Esophagus squamous epithelium (tissue), 5 donors: ENCODE measurements at regions not wholly inside any gene's neighbourhood (a gene's known extent, or its start where the extent isn't known, plus 50 kb on each side); places are given as distances from the start of the nearest gene placed in this dataset.
"Not testable (repeated sequence)": the region's sequence is repeated elsewhere in the genome, so short reads cannot be mapped to it uniquely, and the experiment has no call there.

Experiments used
- DNase-seq: peaks from one replicate; lab custom pipeline; 2025; lab: John Stamatoyannopoulos, UW
- H3K27ac ChIP-seq, 4 donors: fragments of 200-600 bp; sonication (generic); one replicate each; pipeline ENCODE4 v1.5.1; 2016 to 2019; ENCODE audit warnings: mild to moderate bottlenecking in 1 of 4
- H3K27me3 ChIP-seq, 4 donors: fragments of 200-600 bp; sonication (generic); 1 replicate in 3 of 4; 2 replicates in 1 of 4; pipeline versions ENCODE4 v1.5.1 to v1.6.0; 2017 to 2021; ENCODE audit warnings: antibody characterized with exemption in 1 of 4
- H3K36me3 ChIP-seq, 3 donors: fragments of 200-600 bp; sonication (generic); one replicate each; pipeline ENCODE4 v1.5.1; 2016 to 2019
- H3K4me1 ChIP-seq, 3 donors: fragments of 200-600 bp; sonication (generic); one replicate each; pipeline ENCODE4 v1.5.1; 2017 to 2019
- H3K4me3 ChIP-seq, 4 donors: fragments of 200-600 bp; sonication (generic); 1 replicate in 3 of 4; 2 replicates in 1 of 4; pipeline ENCODE4 v1.5.1; 2016 to 2019; ENCODE audit warnings: mild to moderate bottlenecking in 2 of 4, moderate library complexity in 1 of 4
- H3K9me3 ChIP-seq, 3 donors: fragments of 200-600 bp; sonication (generic); one replicate each; pipeline ENCODE4 v1.5.1; 2016 to 2019
- CTCF ChIP-seq, 6 experiments: fragments of 450-650 bp in 4 of 6; fragments of 200-600 bp in 2 of 6; sonication (generic) in 2 of 6; IDR thresholded peaks; one replicate each; pipeline ENCODE4 v1.5.1; 2016 to 2019; ENCODE audit warnings: antibody characterized with exemption in 6 of 6, mild to moderate bottlenecking in 4 of 6, moderate library complexity in 4 of 6
- POLR2A ChIP-seq, 4 donors: fragments of 450-650 bp; IDR thresholded peaks; one replicate each; pipeline ENCODE4 v1.6.1; 2017; ENCODE audit warnings: antibody characterized with exemption in 4 of 4, mild to moderate bottlenecking in 4 of 4, moderate library complexity in 3 of 4
- WGBS, 2 donors: methylation state at CpG; one replicate each; pipeline ENCODE4 v1.1.5; 2018; 5-methylcytosine and 5-hydroxymethylcytosine counted together
- intact Hi-C: fragments of 100-400 bp; cut with DNase I; formaldehyde crosslinking; loops from one replicate; pipeline ENCODE4 v1.15.0; 2022
- donor health status: DM: yes; HTN: yes; CAD: no.

DNA sequence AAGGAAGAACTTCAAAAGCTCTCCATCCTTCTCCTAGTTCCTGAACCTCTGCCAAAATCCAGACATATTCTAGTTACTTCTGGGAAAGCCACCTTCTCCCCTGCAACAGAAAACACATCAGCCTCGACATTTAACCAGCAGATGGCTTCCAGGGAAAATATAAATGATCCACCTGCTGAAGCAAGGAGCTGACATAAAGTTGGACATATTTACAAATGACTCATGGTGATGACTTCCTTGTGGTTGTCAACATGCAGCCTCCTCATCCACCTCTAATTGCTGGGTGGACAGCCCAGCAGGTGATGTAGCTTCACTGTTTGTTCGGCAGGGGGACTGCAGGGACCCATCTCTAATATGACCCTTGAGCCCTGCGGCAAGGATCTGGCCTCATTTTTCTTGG, 266.0 kb downstream of the C7orf25 start:
- DNase-seq = no peak

DNA sequence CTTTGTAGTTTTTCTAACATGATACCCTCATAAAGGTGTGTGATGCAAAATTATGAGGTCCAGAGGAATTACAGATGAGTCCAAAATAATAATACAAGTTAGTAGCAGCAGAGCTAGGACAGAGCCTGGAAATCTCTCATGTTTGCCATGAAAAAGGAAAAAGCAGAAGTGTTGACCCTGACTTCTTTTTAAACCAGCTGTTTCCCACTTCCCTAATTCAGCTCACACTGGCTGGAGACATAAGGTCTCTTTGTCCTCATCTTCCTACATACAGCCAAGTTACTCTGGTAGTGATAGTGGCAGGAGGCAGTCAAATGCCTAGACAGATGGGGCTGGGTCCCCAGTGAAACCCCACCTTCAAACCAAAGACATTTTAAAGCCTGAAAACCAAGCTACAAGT, 269.2 kb downstream of the C7orf25 start:
- H3K27ac ChIP-seq = no peak overlapping the region
- DNase-seq = no peak
- no peaks in the 10 kb centered on the region for H3K27me3 ChIP-seq
- H3K4me1 ChIP-seq = no peaks in the 10 kb centered on the region
- no peaks in the 10 kb centered on the region for H3K36me3 ChIP-seq
- intact Hi-C loops = no loop called here
- no peaks in the 10 kb centered on the region for H3K9me3 ChIP-seq
- H3K4me3 ChIP-seq = no peak overlapping the region
- no peak for TF ChIP-seq CTCF (IDR thresholded peaks at IDR 0.05)
- TF ChIP-seq POLR2A (IDR thresholded peaks at IDR 0.05) = no peak

More for the DNA sequence above, 266.0 kb downstream of the C7orf25 start:
- Histone ChIP-seq H3K36me3 (no peaks in the 10 kb centered on the region), H3K4me1 (no peaks in the 10 kb centered on the region), H3K9me3 (no peaks in the 10 kb centered on the region), H3K27me3 (no peaks in the 10 kb centered on the region), H3K27ac (no peak overlapping the region), H3K4me3 (no peak overlapping the region)
- no peak for TF ChIP-seq CTCF (IDR thresholded peaks at IDR 0.05)
- TF ChIP-seq POLR2A (IDR thresholded peaks at IDR 0.05) = no peak
- intact Hi-C loops = no loop called here
- 56 to 59% methylated on average over 3 of the region's 3 CpGs for WGBS, 2 donors

DNA sequence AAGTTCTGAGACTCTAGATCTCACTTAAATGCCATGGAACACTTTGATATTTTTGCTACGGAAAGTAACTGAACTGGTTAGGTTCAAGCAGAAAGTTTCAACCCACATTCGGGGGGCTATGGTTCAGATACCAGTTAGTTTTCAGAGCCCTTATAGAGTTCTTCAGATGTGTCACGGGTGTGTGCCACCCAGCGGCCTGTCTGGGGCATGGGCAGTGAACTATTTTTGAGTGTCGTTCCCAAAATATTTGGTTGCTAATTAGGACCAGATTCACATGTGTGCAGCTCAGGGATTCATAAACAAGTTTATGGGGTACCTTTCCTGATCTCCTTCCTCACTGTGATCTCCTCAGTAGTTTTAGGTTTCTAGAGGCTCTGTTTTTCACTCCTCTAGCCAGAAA, 271.9 kb downstream of the C7orf25 start:
- WGBS, 2 donors = 82 to 85% methylated on average over 5 of the region's 5 CpGs
- no peak overlapping the region for H3K4me3 ChIP-seq
- H3K27ac ChIP-seq = no peak overlapping the region
- H3K36me3 ChIP-seq = no peaks in the 10 kb centered on the region
- no peaks in the 10 kb centered on the region for H3K9me3 ChIP-seq
- TF ChIP-seq CTCF (IDR thresholded peaks at IDR 0.05) = no peak
- no peak for TF ChIP-seq POLR2A (IDR thresholded peaks at IDR 0.05)
- H3K27me3 ChIP-seq = no peaks in the 10 kb centered on the region
- no peak for DNase-seq
- intact Hi-C loops = no loop called here
- H3K4me1 ChIP-seq = no peaks in the 10 kb centered on the region

GRCh38 chr7:42636380-42636779, 275.5 kb downstream of the C7orf25 start:
- intact Hi-C loops, H3K4me1 ChIP-seq, H3K9me3 ChIP-seq, DNase-seq, H3K27me3 ChIP-seq, H3K27ac ChIP-seq, H3K4me3 ChIP-seq, H3K36me3 ChIP-seq: not testable (repeated sequence)
- WGBS, 2 donors = 78 to 86% methylated on average over 10 to 11 of the region's 11 CpGs

GRCh38 chr7:42628054-42628453, 283.8 kb downstream of the C7orf25 start:
- 54 to 85% methylated on average over 4 of the region's 4 CpGs for WGBS, 2 donors
- Histone ChIP-seq H3K4me1 (no peaks in the 10 kb centered on the region), H3K36me3 (no peaks in the 10 kb centered on the region), H3K27me3 (no peaks in the 10 kb centered on the region), H3K4me3 (no peak overlapping the region), H3K27ac (no peak overlapping the region), H3K9me3 (no peaks in the 10 kb centered on the region)
- intact Hi-C loops = no loop called here
- DNase-seq = no peak
- TF ChIP-seq CTCF (IDR thresholded peaks at IDR 0.05) (no peak), POLR2A (IDR thresholded peaks at IDR 0.05) (no peak)

- Histone ChIP-seq H3K4me1 (no peaks in the 10 kb centered on the region), H3K27ac (no peak overlapping the region), H3K27me3 (no peaks in the 10 kb centered on the region), H3K4me3 (no peak overlapping the region), H3K9me3 (no peaks in the 10 kb centered on the region), H3K36me3 (no peaks in the 10 kb centered on the region)
- WGBS, 2 donors = 65 to 83% methylated on average over 3 of the region's 3 CpGs
- no peak for TF ChIP-seq CTCF (IDR thresholded peaks at IDR 0.05)
- no peak for TF ChIP-seq POLR2A (IDR thresholded peaks at IDR 0.05)
- DNase-seq = no peak
- intact Hi-C loops = no loop called here
Observed at GRCh38 chr7:42627626-42628025, 284.2 kb downstream of the C7orf25 start.
